ENCODE measurements at regions not wholly inside any gene's neighbourhood (a gene's known extent, or its start where the extent isn't known, plus 50 kb on each side); places are given as distances from the start of the nearest gene placed in this dataset.

- peaks cover 28% of the 10 kb centered on the region for H3K27me3 Mint-ChIP-seq (ENCODE audit: low read depth)
- H3K27ac Mint-ChIP-seq: no peak overlapping the region
- no peak overlapping the region for H3K4me3 Mint-ChIP-seq
- no peaks in the 10 kb centered on the region for H3K36me3 Mint-ChIP-seq (ENCODE audit: low read depth)
- H3K9me3 Mint-ChIP-seq: no peaks in the 10 kb centered on the region
- no peaks in the 10 kb centered on the region for H3K4me1 Mint-ChIP-seq (ENCODE audit: low read depth)
These were observed 62.9 kb upstream of the KCNG1 start for GRCh38 chr20:51085769-51086168.

DNA sequence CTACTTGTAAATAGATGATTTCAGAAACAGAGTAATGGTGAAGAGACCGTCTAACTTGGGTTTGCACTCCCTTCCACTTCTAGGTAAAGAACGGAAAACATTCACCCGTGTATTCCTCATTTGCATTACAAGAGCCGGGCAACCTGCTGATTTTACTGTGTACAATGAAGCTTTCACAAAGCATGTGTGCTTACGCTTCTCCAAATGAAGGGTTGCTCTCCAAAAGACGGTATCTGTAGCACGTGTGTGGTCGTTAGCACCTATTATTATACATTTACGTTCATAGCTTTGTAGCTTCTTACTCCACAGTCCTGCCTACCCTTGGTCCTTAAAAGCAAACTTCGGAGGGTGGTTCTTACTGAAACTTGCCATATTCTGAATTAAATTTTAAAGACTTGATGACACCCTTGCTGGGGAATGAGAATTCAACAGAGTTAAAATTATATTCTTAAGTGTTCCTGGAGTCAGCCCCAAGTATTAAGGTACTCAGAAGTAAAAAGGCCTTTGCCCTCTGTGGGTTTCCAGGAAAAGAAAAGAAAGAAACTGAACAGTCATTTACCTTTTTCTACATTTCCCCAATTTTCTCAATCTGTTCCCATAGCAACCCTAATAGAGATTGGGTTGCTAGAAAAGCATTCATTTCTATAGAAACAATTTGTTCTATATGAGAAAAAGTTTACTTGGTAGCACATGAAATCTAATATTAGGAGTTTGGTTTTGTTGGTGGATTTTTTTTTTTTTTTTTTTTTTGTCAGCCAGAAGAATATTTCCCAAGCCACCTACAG, 61.9 kb upstream of the KCNG1 start:
- Mint-ChIP-seq H3K36me3 (ENCODE audit: low read depth) (no peaks in the 10 kb centered on the region), H3K4me1 (ENCODE audit: low read depth) (no peaks in the 10 kb centered on the region), H3K4me3 (no peak overlapping the region), H3K9me3 (no peaks in the 10 kb centered on the region), H3K27me3 (ENCODE audit: low read depth) (peaks cover 24% of the 10 kb centered on the region), H3K27ac (no peak overlapping the region)

DNA sequence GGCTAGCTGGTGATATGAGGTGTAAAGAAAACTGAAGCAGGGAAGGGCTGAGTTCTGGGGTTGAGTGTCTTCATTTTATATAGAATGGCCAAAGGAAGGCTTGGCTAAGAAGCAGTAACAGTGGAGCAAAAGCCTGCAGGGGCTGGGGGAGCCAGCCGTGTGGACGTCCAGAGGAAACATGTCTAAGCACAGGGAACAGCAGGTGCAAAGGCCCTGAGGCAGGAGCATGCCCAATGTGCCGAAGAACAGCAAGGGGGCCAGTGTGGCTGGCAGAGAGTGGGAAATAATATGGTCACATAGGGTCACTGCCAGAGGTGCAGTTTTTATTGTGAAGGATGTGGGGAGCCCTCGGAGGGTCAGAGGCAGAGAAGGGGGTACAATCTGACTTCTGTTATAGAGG, 60.5 kb upstream of the KCNG1 start:
- Mint-ChIP-seq H3K4me3 (no peak overlapping the region), H3K27me3 (ENCODE audit: low read depth) (peaks cover 24% of the 10 kb centered on the region), H3K4me1 (ENCODE audit: low read depth) (no peaks in the 10 kb centered on the region), H3K27ac (no peak overlapping the region), H3K9me3 (no peaks in the 10 kb centered on the region), H3K36me3 (ENCODE audit: low read depth) (no peaks in the 10 kb centered on the region)

- no peaks in the 10 kb centered on the region for H3K36me3 Mint-ChIP-seq (ENCODE audit: low read depth)
- no peak overlapping the region for H3K4me3 Mint-ChIP-seq
- H3K27me3 Mint-ChIP-seq (ENCODE audit: low read depth): peaks cover 24% of the 10 kb centered on the region
- no peak overlapping the region for H3K27ac Mint-ChIP-seq
- no peaks in the 10 kb centered on the region for H3K9me3 Mint-ChIP-seq
- H3K4me1 Mint-ChIP-seq (ENCODE audit: low read depth): no peaks in the 10 kb centered on the region
These were observed 60.1 kb upstream of the KCNG1 start for GRCh38 chr20:51082988-51083387.

- Mint-ChIP-seq H3K9me3 (no peaks in the 10 kb centered on the region), H3K4me3 (no peak overlapping the region), H3K36me3 (ENCODE audit: low read depth) (no peaks in the 10 kb centered on the region), H3K27ac (no peak overlapping the region), H3K4me1 (ENCODE audit: low read depth) (no peaks in the 10 kb centered on the region), H3K27me3 (ENCODE audit: low read depth) (peaks cover 30% of the 10 kb centered on the region)
These were observed 57.6 kb upstream of the KCNG1 start for GRCh38 chr20:51080516-51080915.

- no peak overlapping the region for H3K27ac Mint-ChIP-seq
- no peaks in the 10 kb centered on the region for H3K4me1 Mint-ChIP-seq (ENCODE audit: low read depth)
- peaks cover 30% of the 10 kb centered on the region for H3K27me3 Mint-ChIP-seq (ENCODE audit: low read depth)
- H3K4me3 Mint-ChIP-seq: no peak overlapping the region
- H3K36me3 Mint-ChIP-seq (ENCODE audit: low read depth): no peaks in the 10 kb centered on the region
- no peaks in the 10 kb centered on the region for H3K9me3 Mint-ChIP-seq
These were observed 56.6 kb upstream of the KCNG1 start for GRCh38 chr20:51079488-51079887.

- Mint-ChIP-seq H3K9me3 (no peaks in the 10 kb centered on the region), H3K27ac (no peak overlapping the region), H3K36me3 (ENCODE audit: low read depth) (no peaks in the 10 kb centered on the region), H3K27me3 (ENCODE audit: low read depth) (peaks cover 22% of the 10 kb centered on the region), H3K4me1 (ENCODE audit: low read depth) (no peaks in the 10 kb centered on the region), H3K4me3 (no peak overlapping the region)
These were observed 54.8 kb upstream of the KCNG1 start for GRCh38 chr20:51077686-51078060.

- no peak overlapping the region for H3K27ac Mint-ChIP-seq
- no peaks in the 10 kb centered on the region for H3K36me3 Mint-ChIP-seq (ENCODE audit: low read depth)
- peaks cover 17% of the 10 kb centered on the region for H3K27me3 Mint-ChIP-seq (ENCODE audit: low read depth)
- no peaks in the 10 kb centered on the region for H3K4me1 Mint-ChIP-seq (ENCODE audit: low read depth)
- H3K9me3 Mint-ChIP-seq: no peaks in the 10 kb centered on the region
- H3K4me3 Mint-ChIP-seq: no peak overlapping the region
These were observed 54.1 kb upstream of the KCNG1 start for GRCh38 chr20:51076786-51077685.

GRCh38 chr20:51074062-51074461, 51.2 kb upstream of the KCNG1 start:
- H3K4me3 Mint-ChIP-seq: no peak overlapping the region
- H3K27me3 Mint-ChIP-seq (ENCODE audit: low read depth): peaks cover 17% of the 10 kb centered on the region
- no peaks in the 10 kb centered on the region for H3K36me3 Mint-ChIP-seq (ENCODE audit: low read depth)
- H3K27ac Mint-ChIP-seq: no peak overlapping the region
- H3K4me1 Mint-ChIP-seq (ENCODE audit: low read depth): no peaks in the 10 kb centered on the region
- H3K9me3 Mint-ChIP-seq: no peaks in the 10 kb centered on the region

All from T-helper 1 cell treated with Interleukin-12 subunit alpha and Interleukin-12 subunit beta and Interleukin-4 antibody, amounts not matched to agents 30 μg/mL and 1 μg/mL, for 36 hours (primary cell).